H1 (cell line): ENCODE measurements at regions not wholly inside any gene's neighbourhood (a gene's known extent, or its start where the extent isn't known, plus 50 kb on each side); places are given as distances from the start of the nearest gene placed in this dataset.

ENCODE experiments used
- CREB1 ChIP-seq: IDR thresholded peaks from 2 replicates; pipeline ENCODE4 v1.6.1; 2012; ENCODE audit warnings: inconsistent platforms
- POLR2AphosphoS5 ChIP-seq: IDR thresholded peaks from 2 replicates; pipeline ENCODE4 v1.6.1; 2011; ENCODE audit warnings: low read depth, low read length
- POU5F1 ChIP-seq: IDR thresholded peaks from 2 replicates; pipeline ENCODE4 v1.6.1; 2011; ENCODE audit warnings: low read depth, mild to moderate bottlenecking, low read length, moderate library complexity
- SAP30 ChIP-seq: fragments of 300-600 bp; sonication (generic); IDR thresholded peaks from 2 replicates; pipeline ENCODE4 v1.7.1; 2012; ENCODE audit warnings: low read length, moderate library complexity, mild to moderate bottlenecking, inconsistent platforms; ENCODE audit not compliant: insufficient read depth, insufficient replicate concordance
- SIN3A ChIP-seq, 2 experiments: IDR thresholded peaks in 1 of 2; conservative IDR thresholded peaks in 1 of 2; 2 replicates each; pipeline ENCODE4 v1.6.1; 2011 to 2012; ENCODE audit warnings: low read length in 2 of 2, improper control_type of control experiment in 1 of 2, low read depth in 1 of 2, mild to moderate bottlenecking in 1 of 2
- SIRT6 ChIP-seq: IDR thresholded peaks from one replicate; pipeline ENCODE4 v1.7.1; 2012; ENCODE audit warnings: low read length, inconsistent platforms
- SP2 ChIP-seq: IDR thresholded peaks from 2 replicates; pipeline ENCODE4 v1.6.1; 2012; ENCODE audit warnings: mild to moderate bottlenecking, low read length, inconsistent platforms
- TCF12 ChIP-seq: IDR thresholded peaks from 2 replicates; pipeline ENCODE4 v1.6.1; 2011; ENCODE audit warnings: low read depth, mild to moderate bottlenecking, low read length
- YY1 ChIP-seq: IDR thresholded peaks from 2 replicates; pipeline ENCODE4 v1.6.1; 2011; ENCODE audit warnings: low read depth, mild to moderate bottlenecking, low read length
- TF ChIP-seq, protein P1 (sequence below): fragments of 300-600 bp; sonication (generic); IDR thresholded peaks from 2 replicates; pipeline ENCODE4 v1.7.1; 2012; ENCODE audit warnings: low read length, moderate library complexity, mild to moderate bottlenecking, inconsistent platforms; ENCODE audit not compliant: insufficient replicate concordance
- TF ChIP-seq, protein P2 (sequence below): IDR thresholded peaks from 2 replicates; pipeline ENCODE4 v1.6.1; 2012; ENCODE audit warnings: low read length, inconsistent platforms

DNA sequence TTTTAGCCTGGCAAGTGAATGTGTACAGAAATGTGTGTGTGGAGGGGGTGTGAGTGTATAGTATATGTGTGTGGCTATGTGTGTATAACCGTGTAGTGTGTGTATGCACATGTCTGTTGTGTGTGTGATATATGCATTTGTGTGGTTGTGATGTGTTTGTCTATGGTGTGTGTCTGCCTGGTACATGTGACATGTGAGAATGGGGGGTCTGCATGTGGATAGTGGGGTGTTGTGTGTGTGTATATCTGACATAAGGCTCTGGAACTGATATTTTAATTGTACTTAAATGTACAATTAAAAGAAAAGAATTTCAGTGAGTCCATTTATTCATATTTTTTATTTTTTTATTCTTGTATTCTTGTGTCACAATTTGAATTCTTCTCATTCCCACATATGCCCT, 57.2 kb upstream of the CNR1 start (continued):
- TF ChIP-seq, protein P1, sequence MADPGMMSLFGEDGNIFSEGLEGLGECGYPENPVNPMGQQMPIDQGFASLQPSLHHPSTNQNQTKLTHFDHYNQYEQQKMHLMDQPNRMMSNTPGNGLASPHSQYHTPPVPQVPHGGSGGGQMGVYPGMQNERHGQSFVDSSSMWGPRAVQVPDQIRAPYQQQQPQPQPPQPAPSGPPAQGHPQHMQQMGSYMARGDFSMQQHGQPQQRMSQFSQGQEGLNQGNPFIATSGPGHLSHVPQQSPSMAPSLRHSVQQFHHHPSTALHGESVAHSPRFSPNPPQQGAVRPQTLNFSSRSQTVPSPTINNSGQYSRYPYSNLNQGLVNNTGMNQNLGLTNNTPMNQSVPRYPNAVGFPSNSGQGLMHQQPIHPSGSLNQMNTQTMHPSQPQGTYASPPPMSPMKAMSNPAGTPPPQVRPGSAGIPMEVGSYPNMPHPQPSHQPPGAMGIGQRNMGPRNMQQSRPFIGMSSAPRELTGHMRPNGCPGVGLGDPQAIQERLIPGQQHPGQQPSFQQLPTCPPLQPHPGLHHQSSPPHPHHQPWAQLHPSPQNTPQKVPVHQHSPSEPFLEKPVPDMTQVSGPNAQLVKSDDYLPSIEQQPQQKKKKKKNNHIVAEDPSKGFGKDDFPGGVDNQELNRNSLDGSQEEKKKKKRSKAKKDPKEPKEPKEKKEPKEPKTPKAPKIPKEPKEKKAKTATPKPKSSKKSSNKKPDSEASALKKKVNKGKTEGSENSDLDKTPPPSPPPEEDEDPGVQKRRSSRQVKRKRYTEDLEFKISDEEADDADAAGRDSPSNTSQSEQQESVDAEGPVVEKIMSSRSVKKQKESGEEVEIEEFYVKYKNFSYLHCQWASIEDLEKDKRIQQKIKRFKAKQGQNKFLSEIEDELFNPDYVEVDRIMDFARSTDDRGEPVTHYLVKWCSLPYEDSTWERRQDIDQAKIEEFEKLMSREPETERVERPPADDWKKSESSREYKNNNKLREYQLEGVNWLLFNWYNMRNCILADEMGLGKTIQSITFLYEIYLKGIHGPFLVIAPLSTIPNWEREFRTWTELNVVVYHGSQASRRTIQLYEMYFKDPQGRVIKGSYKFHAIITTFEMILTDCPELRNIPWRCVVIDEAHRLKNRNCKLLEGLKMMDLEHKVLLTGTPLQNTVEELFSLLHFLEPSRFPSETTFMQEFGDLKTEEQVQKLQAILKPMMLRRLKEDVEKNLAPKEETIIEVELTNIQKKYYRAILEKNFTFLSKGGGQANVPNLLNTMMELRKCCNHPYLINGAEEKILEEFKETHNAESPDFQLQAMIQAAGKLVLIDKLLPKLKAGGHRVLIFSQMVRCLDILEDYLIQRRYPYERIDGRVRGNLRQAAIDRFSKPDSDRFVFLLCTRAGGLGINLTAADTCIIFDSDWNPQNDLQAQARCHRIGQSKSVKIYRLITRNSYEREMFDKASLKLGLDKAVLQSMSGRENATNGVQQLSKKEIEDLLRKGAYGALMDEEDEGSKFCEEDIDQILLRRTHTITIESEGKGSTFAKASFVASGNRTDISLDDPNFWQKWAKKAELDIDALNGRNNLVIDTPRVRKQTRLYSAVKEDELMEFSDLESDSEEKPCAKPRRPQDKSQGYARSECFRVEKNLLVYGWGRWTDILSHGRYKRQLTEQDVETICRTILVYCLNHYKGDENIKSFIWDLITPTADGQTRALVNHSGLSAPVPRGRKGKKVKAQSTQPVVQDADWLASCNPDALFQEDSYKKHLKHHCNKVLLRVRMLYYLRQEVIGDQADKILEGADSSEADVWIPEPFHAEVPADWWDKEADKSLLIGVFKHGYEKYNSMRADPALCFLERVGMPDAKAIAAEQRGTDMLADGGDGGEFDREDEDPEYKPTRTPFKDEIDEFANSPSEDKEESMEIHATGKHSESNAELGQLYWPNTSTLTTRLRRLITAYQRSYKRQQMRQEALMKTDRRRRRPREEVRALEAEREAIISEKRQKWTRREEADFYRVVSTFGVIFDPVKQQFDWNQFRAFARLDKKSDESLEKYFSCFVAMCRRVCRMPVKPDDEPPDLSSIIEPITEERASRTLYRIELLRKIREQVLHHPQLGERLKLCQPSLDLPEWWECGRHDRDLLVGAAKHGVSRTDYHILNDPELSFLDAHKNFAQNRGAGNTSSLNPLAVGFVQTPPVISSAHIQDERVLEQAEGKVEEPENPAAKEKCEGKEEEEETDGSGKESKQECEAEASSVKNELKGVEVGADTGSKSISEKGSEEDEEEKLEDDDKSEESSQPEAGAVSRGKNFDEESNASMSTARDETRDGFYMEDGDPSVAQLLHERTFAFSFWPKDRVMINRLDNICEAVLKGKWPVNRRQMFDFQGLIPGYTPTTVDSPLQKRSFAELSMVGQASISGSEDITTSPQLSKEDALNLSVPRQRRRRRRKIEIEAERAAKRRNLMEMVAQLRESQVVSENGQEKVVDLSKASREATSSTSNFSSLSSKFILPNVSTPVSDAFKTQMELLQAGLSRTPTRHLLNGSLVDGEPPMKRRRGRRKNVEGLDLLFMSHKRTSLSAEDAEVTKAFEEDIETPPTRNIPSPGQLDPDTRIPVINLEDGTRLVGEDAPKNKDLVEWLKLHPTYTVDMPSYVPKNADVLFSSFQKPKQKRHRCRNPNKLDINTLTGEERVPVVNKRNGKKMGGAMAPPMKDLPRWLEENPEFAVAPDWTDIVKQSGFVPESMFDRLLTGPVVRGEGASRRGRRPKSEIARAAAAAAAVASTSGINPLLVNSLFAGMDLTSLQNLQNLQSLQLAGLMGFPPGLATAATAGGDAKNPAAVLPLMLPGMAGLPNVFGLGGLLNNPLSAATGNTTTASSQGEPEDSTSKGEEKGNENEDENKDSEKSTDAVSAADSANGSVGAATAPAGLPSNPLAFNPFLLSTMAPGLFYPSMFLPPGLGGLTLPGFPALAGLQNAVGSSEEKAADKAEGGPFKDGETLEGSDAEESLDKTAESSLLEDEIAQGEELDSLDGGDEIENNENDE: no peak
- TF ChIP-seq POLR2AphosphoS5 (no peak), POU5F1 (no peak), SP2 (no peak), SIN3A (conservative IDR thresholded peaks at IDR 0.05 in 1 of 2, IDR thresholded peaks at IDR 0.05 in 1 of 2; ENCODE audit: low read depth in 1 of 2, low read length in 2 of 2) (no peak), CREB1 (no peak), YY1 (no peak), TCF12 (no peak), SAP30 (no peak), SIRT6 (no peak)
- TF ChIP-seq, protein P2, sequence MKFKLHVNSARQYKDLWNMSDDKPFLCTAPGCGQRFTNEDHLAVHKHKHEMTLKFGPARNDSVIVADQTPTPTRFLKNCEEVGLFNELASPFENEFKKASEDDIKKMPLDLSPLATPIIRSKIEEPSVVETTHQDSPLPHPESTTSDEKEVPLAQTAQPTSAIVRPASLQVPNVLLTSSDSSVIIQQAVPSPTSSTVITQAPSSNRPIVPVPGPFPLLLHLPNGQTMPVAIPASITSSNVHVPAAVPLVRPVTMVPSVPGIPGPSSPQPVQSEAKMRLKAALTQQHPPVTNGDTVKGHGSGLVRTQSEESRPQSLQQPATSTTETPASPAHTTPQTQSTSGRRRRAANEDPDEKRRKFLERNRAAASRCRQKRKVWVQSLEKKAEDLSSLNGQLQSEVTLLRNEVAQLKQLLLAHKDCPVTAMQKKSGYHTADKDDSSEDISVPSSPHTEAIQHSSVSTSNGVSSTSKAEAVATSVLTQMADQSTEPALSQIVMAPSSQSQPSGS: no peak
